Medulla oblongata (tissue), 1 donor: ENCODE measurements at regions not wholly inside any gene's neighbourhood (a gene's known extent, or its start where the extent isn't known, plus 50 kb on each side); places are given as distances from the start of the nearest gene placed in this dataset.

Source experiments
- DNase-seq: peaks from one replicate; pipeline ENCODE4 v3.0.0-alpha.2; 2015; ENCODE audit errors: extremely low spot score

DNA sequence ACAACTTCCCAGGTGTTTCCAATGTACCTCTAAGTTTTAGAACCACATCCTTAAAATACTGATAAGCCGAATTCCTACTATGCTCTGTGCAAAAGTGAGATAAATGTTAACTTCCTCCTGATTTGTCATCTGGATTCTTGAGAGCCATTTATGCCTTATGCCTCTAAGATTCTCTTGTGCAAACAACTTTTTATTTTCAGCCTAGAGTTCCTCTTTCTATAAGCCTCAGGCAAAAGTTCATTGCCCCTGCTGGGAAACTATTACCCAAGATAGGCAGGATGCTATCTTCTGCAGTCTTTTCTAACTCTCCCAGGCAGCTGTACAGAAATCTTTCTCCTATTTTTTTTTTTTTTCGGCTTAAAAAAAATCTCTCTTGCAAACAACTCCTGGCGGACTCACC is 216.1 kb downstream of the KCNJ3 start:
- no peak for DNase-seq

DNA sequence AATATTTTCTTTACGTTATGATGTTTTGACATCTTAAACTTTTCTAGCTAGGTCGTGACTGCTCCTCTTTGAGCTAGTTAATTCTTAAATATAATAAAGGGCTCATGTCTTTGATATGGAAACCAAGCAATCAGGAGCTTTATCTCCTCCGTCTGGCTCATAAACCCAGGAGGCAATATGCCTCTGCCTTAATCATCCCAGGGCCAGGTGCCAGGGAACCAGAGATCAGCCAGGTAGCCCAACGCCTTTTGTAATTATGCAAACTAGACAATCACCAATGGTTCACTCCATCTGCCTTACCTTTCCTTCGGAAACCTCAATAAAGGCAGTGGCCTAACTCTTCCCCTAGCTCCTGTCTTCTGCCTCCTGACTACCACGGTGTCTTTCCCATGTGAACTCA is 213.7 kb downstream of the KCNJ3 start:
- DNase-seq = no peak

DNA sequence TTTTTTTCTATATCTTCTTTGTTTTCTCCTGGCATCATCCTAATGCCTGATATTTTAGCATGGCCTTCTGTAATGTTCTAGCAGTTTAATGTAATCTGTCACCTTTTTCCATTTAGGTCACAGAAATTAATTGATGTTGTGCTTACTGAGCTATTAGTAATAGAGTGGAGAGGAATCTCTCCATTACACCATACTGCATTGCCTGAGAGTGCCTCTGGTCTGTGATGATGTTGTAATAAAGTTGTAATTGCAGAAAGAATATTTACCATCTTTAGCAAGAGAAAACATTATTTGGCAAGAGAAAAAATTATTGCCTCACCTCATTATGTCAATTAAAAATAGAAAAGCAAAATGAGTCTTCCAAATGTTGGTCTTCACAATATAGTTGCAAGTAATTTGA is 213.2 kb downstream of the KCNJ3 start:
- no peak for DNase-seq

DNA sequence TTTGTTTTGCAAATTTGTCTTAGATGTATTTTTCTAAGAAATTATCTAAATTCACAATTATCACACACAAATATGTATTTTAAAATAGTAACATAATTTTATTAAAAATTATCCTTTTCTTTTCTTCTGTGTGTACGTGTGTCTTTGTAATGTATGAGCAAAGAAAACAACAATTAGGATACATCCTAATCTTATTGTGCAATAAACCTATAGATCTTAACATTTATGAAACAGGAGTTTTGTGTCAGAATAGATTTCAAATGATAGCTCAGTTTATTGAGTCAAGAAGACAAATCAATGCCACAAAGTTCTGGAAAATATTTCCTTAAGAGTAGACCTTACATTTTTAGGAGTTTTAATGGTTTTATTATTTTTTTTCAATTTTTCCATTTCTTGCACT is 212.2 kb downstream of the KCNJ3 start:
- no peak for DNase-seq

DNA sequence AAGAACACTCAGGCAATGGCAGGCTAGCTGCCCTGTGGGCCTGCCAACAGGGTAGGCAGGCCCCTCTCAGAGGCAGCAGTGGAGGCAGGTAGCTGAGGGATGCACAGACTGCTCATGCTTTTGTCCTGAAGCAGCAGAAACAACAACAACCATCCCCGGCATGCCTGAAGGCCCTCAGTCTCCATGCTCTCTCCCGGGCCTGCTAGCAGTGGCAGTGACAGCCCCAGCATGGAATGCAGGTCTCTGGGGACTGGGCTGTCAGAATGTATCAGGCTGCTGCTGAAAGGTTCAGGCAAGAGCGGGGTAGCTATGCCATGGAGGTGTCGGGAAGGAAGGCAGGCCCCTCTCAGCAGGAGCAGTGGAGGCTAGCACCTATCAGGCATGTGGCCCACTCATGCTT is 209.8 kb downstream of the KCNJ3 start:
- DNase-seq = no peak
